ENCODE measurements at regions not wholly inside any gene's neighbourhood (a gene's known extent, or its start where the extent isn't known, plus 50 kb on each side); places are given as distances from the start of the nearest gene placed in this dataset.

DNA sequence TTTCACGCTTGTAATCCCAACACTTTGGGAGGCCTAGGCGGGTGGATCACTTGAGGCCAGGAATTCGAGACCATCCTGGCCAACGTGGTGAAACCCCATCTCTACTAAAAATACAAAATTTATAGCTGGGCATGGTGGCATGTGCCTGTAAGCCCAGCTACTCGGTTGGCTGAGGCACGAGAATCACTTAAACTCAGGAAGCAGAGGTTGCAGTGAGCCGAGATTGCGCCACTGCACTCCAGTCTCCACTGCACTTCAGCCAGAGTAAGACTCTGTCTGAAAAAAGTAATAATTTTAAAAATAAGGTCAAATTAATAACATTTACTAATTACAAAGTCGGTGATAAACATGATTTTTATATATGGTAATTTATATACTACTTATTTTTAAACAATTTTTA is 155.9 kb downstream of the AXIN2 start:
- DNase-seq (ENCODE audit: low read depth), result no peak

DNA sequence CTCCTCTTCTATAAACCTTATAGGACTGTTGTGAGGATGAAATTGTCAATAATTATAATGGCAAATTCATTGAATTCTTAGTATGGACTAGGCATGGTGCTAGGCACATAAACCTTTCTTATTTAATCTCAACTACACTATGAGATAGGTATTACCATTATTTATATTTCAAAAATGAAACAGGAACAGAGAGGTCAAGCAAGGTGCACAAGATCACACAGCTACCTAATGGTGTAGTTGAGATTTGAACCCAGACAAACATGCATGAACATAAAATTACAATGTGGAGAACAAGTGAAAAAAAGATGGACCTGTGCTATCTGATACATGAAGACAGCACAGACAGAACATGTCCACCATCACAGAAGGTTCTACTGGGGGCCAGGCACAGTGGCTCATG is 156.7 kb downstream of the AXIN2 start:
- DNase-seq (ENCODE audit: low read depth), result no peak

DNA sequence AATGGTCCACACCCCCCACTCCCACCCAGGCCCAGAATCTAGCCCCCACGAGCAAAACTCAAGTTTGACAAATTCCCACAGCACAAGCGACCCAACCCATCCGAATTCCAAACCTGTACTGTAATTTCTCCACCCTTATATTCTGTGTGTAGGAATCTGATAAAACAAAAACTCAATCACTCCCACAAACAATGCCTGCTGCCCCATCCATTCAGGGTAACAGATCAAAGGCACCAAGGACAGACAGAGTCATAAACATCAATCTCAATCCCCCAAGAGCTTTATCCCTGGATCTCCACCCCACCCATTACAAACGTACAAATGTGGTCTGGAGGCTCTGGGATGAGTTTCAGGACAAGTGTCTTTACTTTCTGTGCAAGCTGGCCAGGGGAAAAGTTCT is 157.8 kb downstream of the AXIN2 start:
- no peak for DNase-seq (ENCODE audit: low read depth)

DNA sequence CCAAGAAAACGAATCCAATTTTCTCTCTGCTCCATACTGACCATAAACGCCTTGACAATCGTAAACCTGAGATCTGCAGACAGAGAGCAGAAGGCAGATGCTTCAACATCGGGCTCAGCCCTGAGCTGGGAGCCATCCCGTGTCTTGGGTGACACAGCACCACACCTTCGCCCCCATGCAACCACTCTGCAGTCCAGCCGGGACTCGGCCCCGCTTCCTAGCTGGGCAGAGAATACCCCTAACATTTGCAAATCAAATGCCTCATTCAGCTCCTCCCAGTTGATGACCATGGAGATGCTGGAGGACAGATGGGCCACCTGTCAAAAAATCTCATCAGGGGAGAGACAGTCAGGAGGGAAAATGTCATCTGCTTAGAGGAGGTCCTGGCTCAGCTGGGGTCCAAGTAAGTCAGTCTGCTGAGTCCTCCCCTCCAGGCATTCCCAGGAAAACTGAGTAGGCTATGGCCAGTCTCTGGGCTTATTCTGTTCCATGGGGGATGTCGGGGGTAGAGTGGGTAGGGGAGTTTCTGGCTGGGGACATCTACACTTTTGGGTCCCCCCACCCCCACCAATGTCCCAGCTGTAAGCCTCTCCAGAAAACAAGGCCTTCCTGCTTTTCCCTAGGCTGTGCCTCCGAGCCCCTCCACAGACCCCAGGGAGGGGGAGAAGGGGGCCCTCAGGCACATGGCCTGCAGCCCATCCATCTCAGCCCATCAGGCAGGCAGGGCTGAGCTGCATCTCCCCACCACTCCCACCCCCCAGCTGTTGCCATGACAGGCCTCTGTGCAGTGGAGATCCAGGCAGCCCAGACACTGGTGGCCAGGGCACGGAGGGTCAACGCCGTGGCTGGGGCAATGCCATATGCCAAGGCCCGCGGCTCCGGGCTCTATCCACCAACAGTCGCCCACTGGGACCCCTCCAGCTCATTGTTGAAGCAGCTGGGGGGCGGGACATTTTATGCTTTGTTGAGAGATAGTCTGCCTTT is 158.6 kb downstream of the AXIN2 start:
- no peak for DNase-seq (ENCODE audit: low read depth)

DNA sequence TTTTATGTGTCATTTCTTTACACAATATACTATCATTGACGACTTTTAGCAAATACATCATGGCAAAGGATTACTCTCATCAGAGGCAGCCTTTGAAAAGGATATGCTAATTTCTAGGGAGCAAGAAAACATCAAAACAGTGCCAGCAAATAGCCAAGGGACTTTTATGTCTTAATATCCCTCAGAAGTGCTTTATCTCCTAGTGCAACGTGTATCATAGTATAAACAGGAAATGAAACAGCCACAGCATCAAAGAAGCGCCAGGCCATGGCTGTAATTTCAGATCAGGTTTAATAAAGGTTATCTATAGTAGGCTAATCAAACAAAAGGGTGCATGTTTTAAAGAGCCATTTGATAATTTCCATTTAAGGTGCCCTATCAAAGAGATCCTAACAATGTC is 159.9 kb downstream of the AXIN2 start:
- no peak for DNase-seq (ENCODE audit: low read depth)

DNA sequence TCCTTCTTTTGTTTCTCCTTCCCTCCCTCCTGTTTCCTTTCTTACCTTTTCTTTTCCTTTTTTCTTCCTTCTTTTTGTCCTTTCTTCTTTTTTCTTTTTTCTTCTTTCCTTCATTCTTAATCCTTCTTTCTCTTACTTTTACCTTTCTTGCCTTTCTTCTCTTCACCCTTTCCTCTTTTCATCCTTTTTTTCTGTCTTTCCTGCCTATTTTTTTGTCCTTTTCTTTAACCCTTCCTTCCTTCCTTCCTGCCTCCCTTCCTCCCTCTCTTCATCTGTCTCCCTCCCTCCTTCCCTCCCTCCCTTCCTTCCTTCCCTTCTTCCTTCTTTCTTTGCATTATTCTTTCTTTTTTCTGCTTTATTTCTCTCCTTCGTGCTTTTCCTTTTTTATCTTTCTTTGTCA is 160.7 kb downstream of the AXIN2 start:
- no peak for DNase-seq (ENCODE audit: low read depth)

DNA sequence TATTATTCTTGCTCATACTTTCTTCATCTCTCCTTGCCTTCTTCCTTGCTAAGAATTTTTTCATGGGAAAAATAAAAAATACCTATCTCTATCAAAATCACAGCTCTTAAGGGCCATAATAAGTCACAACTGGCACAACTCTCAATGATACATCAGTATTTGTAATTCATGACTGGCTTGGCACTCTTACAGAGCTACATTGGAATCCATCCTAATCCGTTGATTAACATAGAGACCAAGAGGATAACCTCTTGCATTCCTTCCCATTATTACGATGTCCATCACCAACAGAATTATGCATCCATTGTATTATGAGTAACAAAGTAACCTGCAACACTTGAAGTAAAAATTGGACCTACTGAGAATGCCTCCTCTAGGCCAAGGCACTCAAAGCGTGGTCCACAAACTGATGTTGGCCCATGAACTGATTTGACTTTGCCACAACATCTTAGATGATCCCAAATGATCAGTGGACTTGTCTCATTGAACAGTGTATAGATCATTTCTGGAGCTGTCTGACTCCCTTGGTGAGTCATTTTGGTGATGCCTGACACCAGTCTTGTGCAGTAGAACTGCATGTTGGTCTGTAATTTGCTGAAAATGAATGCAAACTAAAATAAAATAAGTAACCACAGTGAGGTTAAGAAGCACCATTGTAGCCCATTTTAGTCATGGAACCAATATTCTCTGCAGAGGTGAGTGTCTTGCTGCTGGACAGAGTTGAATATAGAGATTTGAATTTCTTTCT is 163.2 kb downstream of the AXIN2 start:
- DNase-seq (ENCODE audit: low read depth), result no peak

DNA sequence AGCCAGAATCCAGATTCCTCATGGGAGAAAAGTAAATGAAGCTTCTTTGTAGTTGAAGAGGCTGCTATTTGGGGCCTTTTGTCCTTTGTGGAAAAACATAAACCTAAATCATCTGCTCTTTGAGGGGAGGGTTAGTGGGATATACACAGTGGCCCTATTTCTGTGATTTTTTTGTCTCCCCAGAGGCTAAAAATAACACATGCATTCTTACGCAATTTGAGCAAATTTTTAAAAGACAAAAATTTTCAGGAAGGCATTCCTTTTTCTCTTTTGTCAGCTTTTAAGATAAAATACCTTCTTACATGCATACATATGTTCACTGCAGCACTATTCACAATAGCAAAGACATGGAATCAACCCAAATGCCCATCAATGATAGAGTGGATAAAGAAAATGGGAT is 165.5 kb downstream of the AXIN2 start:
- no peak for DNase-seq (ENCODE audit: low read depth)

DNA sequence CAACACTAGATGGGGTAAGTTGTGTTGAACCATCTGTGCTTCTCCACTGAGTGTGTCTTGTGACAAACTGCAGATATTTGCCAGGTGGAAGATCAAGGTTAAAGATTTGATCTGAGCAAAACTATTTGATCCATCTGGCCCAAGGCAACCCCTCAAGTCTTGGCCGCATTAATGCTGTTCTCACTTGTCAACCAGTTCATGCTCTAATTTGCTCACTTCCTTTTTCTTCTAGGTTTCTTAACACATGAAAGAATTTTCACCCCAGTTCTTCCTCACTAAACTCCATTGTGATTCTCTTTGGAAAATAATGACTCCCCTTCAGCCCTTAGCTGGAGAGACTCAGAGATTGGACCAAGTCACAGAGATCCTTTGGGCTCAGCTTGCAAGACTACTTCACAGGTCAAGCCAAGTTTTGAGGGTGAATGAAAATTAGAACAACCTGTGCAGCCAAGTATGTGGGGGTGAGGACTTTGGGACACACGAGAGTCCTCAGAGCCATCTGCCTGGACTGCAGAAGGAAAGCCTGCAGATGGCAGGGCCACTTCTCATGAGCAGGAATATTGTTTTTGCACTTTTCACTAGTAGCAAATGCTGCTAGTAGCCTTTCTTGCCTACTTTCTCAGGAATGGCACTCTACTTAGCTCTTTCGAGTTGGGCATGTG is 166.5 kb downstream of the AXIN2 start:
- DNase-seq (ENCODE audit: low read depth), result no peak

DNA sequence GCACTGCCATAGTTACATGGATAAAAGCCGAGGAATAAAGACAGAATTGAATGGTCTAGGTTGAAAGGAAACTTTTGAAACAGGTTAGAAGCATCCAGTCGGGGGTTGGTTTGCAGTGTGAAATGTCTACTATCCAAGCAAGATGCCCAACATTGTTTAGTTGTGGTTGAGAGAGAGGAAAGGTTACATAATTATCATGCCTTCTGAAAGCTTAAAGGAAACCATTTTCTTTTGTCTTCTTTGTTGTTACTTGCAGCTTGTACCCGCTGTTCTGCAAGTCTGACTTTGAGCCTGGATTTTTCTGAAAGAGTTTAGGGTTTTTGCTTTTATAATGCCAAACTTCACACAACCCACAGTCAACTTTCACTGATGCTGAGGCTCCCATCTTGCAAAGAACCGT is 167.9 kb downstream of the AXIN2 start:
- no peak for DNase-seq (ENCODE audit: low read depth)

DNA sequence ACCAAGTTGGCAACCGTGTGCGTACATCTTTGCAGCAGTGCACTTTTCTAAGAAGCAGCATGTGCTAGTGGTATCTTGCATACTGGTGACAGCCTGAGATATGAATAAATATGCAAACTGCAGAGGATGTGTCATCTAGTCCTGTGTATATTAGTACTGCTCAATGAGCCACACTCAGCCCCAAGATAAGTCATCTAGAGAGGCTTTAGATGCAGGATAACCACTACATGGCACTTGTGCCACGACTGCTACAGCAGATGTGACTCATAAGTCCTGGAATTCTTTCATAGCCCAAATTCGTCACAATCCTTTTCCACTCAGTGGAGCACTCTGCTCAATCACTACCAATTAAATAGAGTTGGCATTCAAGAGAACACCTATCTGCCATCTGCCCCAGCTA is 171.5 kb downstream of the AXIN2 start:
- DNase-seq (ENCODE audit: low read depth), result no peak

DNA sequence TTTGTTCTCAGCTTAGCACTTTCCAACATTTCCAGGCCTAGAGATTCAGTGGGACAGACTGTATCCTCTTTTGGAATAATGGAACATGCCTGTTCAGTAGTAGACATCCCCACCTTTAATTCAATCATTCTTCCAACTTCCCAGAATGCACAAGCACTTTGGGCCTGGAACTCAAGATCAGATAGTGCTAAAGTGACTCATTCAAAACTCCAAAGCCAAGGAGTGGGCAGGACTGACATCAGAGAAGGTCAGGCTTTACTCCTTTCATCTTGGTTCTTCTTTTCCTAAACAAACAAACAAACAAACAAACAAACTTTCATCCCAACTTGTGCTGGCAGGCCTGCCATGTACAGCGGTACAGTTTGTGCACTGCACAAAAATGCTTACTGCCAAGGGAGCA is 172.0 kb downstream of the AXIN2 start:
- DNase-seq (ENCODE audit: low read depth), result no peak

DNA sequence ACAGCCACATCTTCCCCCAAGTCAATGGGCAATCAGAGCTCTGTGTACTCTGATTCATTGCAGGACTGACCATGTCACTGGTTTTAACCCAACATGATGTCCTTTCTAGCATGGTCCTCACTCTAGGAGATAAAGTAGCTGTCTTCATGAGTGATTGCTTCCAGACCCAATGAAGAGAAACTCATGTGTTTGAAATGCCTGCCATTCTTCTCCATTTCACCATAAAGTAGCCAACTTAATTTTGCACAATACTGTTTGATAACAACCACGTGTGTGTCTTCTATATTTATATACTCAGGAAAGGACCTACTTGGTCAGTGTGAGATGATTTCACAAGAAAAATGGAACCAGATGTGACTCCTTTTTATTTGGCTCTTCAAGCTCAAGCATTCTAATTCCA is 172.5 kb downstream of the AXIN2 start:
- no peak for DNase-seq (ENCODE audit: low read depth)

DNA sequence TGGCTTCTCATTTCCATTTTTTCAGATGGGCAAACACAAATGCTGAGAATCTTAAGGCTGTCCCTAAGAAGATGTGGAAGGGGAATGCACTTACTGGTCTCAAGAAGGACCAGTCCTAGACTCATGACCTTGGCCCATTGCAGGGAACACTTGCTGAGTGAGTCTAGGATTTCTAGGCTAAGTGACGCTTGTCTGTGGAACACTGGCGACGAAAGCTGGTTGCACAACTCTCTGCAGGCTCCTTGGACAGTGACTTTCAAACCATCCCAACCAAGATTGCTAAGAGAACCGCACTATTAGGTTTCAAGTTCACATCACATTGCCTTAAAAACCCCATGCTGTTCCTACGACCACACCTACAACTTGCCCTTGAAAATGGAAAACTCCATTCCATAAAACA is 174.1 kb downstream of the AXIN2 start:
- DNase-seq (ENCODE audit: low read depth), result no peak

DNA sequence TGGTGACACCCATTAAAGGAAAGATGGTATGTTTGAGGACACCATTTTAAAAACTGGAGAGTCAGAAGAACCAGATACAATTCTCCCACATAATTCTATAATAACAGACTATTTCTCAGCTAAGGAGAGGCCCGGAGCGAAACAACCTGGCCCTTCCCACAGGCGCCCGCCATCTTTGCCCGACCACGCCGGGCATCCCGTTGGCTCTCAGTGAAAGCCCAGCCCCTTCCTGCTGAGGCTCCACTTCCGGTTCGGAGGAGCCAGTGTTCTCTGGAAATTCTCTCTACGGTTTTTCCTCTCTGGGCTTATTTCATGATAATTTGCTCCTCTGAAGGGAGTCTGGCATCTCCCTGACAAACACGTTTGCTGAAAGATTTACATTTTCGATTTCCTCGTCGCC is 175.7 kb downstream of the AXIN2 start:
- DNase-seq (ENCODE audit: low read depth), result no peak

DNA sequence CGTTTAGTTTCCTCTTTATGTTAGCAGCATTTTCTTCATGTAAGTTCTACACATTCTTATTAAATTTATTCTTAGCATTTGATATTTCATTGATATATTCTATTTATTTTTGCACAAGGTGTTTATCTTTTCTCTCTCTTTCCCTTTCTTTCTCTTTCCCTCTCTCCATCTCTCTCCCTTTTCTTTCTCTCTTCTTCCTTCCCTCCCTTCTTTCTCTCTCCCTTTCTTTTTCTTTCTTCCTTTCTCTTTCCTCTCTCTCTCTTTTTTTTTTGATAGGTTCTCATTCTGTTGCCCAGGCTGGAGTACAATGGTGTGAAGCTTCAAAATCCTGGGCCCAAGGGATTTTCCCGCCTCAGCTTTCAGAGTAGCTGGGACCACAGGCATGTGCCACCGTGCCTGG is 176.4 kb downstream of the AXIN2 start:
- DNase-seq (ENCODE audit: low read depth), result no peak

DNA sequence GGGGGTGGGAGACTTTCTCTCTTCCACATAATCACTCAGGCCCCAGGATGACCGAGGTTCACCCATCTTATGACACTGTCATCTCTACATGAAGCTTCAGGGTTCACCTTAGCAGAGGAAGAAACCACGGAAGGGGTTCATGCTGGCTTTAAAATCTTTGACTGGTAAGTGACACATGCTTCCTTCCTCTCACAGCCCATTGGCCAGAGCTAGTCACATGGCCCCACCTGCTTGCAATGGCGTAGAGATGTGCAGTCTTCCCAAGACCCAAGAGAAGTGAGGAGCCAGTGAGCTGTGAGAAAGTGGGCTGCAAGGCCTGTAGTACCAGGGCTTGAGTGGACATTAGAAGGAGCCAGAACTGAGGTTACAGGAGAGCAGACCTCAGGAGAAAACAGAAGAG is 180.3 kb downstream of the AXIN2 start:
- DNase-seq (ENCODE audit: low read depth), result no peak

DNA sequence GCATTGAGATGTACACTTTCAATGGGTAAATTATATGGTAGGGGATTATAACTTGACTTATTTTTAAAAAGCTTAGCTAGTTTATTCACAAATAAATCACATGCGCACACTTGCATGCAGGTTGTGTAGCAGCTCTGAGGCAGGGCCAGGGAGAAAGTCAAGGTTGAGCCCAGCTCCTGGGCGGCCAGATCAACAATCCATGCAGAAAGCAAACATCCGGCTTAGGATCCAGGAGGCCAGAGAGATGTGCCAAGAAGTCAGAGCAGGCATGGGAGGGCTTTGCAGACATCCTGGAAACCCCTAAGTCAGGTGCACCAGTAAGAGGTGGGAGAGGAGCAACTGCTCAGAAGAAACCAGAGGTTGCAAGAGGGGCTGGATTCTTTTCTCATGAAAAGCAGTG is 186.5 kb downstream of the AXIN2 start:
- no peak for DNase-seq (ENCODE audit: low read depth)

DNA sequence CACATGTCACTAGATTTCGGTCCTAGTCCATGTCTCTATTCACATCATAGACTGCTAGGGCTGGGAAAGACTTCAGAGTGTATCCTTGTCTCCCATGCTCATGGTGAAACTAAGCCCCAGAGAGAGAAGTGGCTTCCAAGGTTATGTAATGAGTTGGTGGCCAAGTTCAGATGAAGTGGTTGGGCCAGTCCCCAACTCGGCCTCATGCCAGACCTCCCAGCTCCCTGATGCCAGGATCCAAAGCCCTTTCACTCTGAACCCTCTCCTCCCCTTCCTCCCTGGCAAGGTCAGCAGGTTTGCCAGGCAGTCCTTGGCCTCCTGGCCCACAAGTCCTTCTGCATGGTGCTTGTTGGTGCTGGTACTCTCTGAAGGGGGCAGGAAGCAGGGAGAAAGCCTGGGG is 189.7 kb downstream of the AXIN2 start:
- DNase-seq (ENCODE audit: low read depth), result no peak

DNA sequence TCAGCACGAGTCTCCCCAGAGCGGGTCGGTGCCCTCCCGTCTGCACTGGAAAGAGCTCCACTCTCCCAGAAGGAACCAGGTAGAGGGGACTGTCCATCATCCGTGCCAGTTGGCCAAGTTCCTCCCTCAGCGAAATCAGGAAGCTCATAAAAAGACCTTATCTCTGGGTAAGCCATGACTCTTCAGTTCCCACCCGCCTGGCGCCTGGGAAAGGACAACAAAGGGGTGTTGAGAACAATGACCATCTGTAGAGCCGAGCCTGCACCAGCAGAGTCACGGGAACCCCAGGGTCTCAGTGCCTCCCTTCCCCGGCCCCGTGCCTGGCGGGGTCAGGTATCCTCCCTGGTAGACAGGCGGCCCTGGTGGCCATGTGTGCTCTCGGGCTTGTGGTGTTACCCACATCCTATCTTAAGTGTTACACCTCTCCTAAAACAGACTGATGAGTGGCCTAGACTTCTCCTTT is 190.7 kb downstream of the AXIN2 start:
- no peak for DNase-seq (ENCODE audit: low read depth)

DNA sequence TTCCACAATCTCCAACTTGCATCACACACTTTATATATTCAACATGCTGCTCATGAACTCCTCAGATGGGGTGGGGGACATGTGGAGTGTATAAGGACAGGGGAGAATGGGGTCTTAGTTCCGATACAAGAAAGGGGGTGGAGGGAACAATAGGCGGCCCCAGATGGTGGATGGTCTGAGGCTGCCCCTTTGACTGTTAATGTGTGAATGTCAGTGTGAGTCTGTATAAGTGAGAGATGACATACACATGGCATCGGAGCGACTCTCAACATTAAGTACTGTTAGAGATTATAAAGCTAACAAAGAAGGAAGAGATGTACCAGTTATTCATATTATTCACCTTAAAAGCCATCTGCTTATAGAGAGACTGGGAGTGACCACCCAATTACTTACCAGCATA is 193.1 kb downstream of the AXIN2 start:
- no peak for DNase-seq (ENCODE audit: low read depth)

DNA sequence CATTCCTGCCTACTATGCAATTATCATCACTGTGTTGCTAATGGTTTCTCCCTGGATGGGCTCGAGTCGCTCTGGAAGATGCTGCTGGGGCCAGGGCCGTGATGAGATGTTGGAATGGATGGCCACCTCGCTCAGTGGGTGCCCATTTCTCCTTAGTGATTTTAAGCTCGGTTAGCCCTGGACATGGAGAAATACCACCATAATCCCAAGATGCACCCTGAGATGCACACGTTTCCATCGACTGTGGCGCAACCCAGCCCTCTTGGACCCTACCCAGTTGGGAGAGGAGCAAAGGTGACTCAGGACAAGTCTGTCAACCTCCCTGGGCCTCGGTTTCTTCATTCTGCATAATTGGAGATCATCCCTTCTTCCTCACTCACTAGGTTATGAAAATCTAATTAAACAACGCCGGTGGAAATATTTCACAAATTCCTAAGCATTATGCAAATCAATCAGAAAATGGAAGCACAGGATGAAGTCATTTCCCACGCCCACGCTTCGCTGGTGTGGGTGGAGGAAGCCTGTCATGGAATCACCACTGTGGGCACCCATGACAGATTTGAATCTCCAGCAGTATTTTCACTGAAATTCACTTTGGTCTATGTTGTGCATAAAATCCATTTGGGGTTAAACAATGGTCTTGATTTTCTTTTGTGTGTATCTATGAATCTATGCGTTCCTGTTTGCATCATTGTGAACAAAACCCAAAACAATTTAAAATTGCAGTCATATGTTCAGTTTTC is 195.2 kb downstream of the AXIN2 start:
- DNase-seq (ENCODE audit: low read depth), result no peak

All from stimulated activated CD8-positive, alpha-beta memory T cell treated with anti-CD3 and anti-CD28 coated beads, Interleukin-15, amount 100 ng/mL, for 1 hour (primary cell).